ENCODE measurements at regions not wholly inside any gene's neighbourhood (a gene's known extent, or its start where the extent isn't known, plus 50 kb on each side); places are given as distances from the start of the nearest gene placed in this dataset.

DNA sequence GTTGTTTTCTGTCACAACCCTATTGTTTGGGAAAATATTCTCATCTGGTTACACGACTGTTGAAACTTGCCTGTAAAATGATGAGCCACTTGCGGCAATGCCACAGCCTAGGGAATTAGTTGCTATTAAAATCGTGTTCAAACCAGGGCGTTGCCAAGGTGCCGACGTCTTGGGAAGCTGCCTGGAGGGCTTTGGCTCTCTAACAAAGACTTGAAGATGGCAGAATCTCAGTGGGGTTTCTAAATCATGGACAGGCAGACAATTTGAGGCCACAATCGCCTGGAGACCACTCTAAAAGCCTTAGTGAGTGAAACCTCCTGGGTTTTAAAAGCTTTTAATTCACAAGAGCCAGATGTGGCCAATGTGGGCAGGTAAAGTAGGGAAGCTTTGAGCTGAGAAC lies 117.2 kb upstream of the BMAL1 start:
- no peaks in the 10 kb centered on the region for H3K36me3 ChIP-seq

DNA sequence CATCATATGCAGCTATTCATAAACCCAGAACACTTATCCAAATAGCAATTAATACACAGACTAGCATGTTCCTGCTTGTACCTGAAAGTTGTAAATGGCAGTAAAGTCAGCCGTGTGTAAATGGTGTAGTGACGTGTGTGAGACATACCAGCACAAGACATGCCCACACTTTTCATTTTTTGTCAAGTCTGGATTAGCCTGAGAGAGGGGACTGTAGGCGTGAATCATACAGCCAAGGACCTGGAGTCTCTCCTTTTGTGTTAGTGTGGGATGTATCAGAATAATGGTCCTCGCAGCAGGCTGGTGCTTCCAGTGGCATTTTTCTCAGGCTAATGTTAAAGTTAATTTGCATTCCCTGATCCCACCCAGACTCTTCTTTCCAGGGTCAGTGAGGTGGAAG lies 116.8 kb upstream of the BMAL1 start:
- H3K4me1 ChIP-seq: no peaks in the 10 kb centered on the region
- H3K9me3 ChIP-seq: no peaks in the 10 kb centered on the region
- no peak for DNase-seq
- H3K36me3 ChIP-seq: no peaks in the 10 kb centered on the region
- 82 to 89% methylated on average over 4 of the region's 4 CpGs for WGBS, 2 donors
- no peaks in the 10 kb centered on the region for H3K27me3 ChIP-seq
- no peak overlapping the region for H3K27ac ChIP-seq
- TF ChIP-seq POLR2A (IDR thresholded peaks at IDR 0.05): no peak
- TF ChIP-seq, protein P1, sequence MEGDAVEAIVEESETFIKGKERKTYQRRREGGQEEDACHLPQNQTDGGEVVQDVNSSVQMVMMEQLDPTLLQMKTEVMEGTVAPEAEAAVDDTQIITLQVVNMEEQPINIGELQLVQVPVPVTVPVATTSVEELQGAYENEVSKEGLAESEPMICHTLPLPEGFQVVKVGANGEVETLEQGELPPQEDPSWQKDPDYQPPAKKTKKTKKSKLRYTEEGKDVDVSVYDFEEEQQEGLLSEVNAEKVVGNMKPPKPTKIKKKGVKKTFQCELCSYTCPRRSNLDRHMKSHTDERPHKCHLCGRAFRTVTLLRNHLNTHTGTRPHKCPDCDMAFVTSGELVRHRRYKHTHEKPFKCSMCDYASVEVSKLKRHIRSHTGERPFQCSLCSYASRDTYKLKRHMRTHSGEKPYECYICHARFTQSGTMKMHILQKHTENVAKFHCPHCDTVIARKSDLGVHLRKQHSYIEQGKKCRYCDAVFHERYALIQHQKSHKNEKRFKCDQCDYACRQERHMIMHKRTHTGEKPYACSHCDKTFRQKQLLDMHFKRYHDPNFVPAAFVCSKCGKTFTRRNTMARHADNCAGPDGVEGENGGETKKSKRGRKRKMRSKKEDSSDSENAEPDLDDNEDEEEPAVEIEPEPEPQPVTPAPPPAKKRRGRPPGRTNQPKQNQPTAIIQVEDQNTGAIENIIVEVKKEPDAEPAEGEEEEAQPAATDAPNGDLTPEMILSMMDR (IDR thresholded peaks at IDR 0.05): no peak
- intact Hi-C loops (cut with DNase I): no loop called here
- no peak overlapping the region for H3K4me3 ChIP-seq (replicated peaks in 1 of 3)

More for the DNA sequence above, 117.2 kb upstream of the BMAL1 start:
- 73 to 78% methylated on average over 7 of the region's 7 CpGs for WGBS, 2 donors
- H3K27me3 ChIP-seq: no peaks in the 10 kb centered on the region
- DNase-seq: no peak
- intact Hi-C loops (cut with DNase I): no loop called here
- no peaks in the 10 kb centered on the region for H3K9me3 ChIP-seq
- no peak overlapping the region for H3K27ac ChIP-seq
- TF ChIP-seq, protein P1 (IDR thresholded peaks at IDR 0.05): no peak
- TF ChIP-seq POLR2A (IDR thresholded peaks at IDR 0.05): no peak
- no peak overlapping the region for H3K4me3 ChIP-seq (replicated peaks in 1 of 3)
- H3K4me1 ChIP-seq: no peaks in the 10 kb centered on the region

DNA sequence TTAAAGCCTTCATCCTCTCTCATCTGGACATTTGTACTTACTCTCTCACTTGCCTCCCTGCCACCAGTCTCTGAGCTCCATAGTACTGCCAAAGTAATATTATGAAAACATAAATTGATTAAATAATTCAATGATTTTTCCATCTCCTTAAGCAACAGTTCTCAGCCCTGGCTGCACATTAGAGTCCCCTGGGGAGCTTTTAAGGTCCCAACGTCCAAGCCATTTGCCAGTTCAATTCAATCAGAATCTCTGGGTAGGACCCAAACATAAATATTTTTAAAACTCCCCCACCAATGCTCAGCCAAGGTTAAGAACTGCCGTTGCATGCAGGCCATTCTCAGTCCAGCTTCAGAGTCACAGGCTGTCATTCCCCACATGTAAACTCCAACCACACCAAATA lies 114.4 kb upstream of the BMAL1 start:
- no peaks in the 10 kb centered on the region for H3K4me1 ChIP-seq
- intact Hi-C loops (cut with DNase I): no loop called here
- WGBS, 2 donors: 53 to 72% methylated on average over 2 of the region's 2 CpGs
- TF ChIP-seq POLR2A (IDR thresholded peaks at IDR 0.05): no peak
- TF ChIP-seq, protein P1 (IDR thresholded peaks at IDR 0.05): no peak
- no peaks in the 10 kb centered on the region for H3K27me3 ChIP-seq
- no peak overlapping the region for H3K27ac ChIP-seq
- no peak overlapping the region for H3K4me3 ChIP-seq (replicated peaks in 1 of 3)
- no peak for DNase-seq
- no peaks in the 10 kb centered on the region for H3K9me3 ChIP-seq
- no peaks in the 10 kb centered on the region for H3K36me3 ChIP-seq

DNA sequence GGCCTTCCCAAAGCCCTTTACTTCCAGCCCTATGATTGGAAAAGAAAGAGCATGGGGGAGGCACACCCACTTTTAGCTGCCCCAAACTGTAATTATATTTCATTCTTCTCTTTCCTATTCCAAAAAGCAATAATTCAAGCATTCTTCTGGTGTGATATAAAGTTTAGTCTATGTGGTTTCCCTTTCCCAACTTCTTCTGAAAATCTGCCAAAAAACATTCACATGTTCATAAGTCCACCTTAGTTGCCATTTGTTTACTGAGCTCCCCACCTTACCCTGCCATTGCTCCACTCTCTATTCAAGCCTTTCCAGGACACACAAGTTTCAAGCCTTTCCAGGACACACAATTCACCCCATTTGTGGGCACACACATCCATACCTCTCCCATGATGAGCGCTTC lies 111.6 kb upstream of the BMAL1 start:
- Histone ChIP-seq H3K9me3 (no peaks in the 10 kb centered on the region), H3K4me1 (peaks cover 0 to 4% of the 10 kb centered on the region in 2 donors), H3K36me3 (no peaks in the 10 kb centered on the region), H3K27me3 (no peaks in the 10 kb centered on the region), H3K27ac (no peak overlapping the region), H3K4me3 (replicated peaks in 1 of 3) (no peak overlapping the region)
- intact Hi-C loops (cut with DNase I): no loop called here
- 100% methylated on average over 1 of the region's 1 CpG for WGBS, 2 donors
- TF ChIP-seq, protein P1 (IDR thresholded peaks at IDR 0.05): no peak
- no peak for TF ChIP-seq POLR2A (IDR thresholded peaks at IDR 0.05)
- DNase-seq: no peak

DNA sequence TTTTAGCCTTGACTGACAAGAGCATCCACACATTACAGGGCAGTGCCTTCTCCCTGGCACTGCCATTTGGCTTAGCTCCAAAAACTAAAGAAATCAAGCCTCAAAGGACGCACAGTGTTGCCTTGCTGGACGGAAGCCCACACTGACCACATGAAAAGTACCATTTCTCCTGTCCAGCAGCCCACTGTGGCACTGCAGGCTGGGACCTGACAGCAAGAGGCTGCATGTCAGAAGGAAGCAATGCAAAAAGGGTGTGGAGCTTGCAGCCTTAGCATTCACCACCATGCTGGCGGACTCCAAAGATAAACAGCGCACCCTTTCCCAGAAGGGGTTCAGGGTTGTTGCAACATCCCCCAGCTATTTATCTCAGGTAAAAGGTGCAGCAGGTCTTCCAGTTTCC lies 109.3 kb upstream of the BMAL1 start:
- DNase-seq: peak; percentile 6 to 25
- intact Hi-C loops (cut with DNase I): no loop called here
- H3K4me1 ChIP-seq: peaks cover 0 to 4% of the 10 kb centered on the region in 2 donors
- TF ChIP-seq POLR2A (IDR thresholded peaks at IDR 0.05): no peak
- TF ChIP-seq, protein P1 (IDR thresholded peaks at IDR 0.05): no peak
- no peak overlapping the region for H3K4me3 ChIP-seq (replicated peaks in 1 of 3)
- no peaks in the 10 kb centered on the region for H3K9me3 ChIP-seq
- H3K27ac ChIP-seq: no peak overlapping the region
- H3K27me3 ChIP-seq: no peaks in the 10 kb centered on the region
- H3K36me3 ChIP-seq: no peaks in the 10 kb centered on the region
- 60 to 66% methylated on average over 4 of the region's 4 CpGs for WGBS, 2 donors

All from thyroid gland (tissue), 4 donors.